OCI-LY3 (cell line): ENCODE measurements at regions not wholly inside any gene's neighbourhood (a gene's known extent, or its start where the extent isn't known, plus 50 kb on each side); places are given as distances from the start of the nearest gene placed in this dataset.

Experiments
- H2AFZ ChIP-seq: fragments of 200-600, 300-600 bp; shearing (Covaris generic); 2 replicates; pipeline ENCODE4 v1.6.0; 2014; ENCODE audit warnings: antibody characterized with exemption, low read depth, low read length
- H3K27ac ChIP-seq: fragments of 200-600, 300-600 bp; sonication (generic); 2 replicates; pipeline ENCODE4 v1.5.1; 2014; ENCODE audit warnings: mild to moderate bottlenecking, low read length, moderate library complexity, mixed read lengths
- H3K27me3 ChIP-seq: fragments of 200-600, 300-600 bp; sonication (generic); 2 replicates; pipeline ENCODE4 v1.6.1; 2014; ENCODE audit warnings: low read depth, low read length, mixed read lengths
- H3K36me3 ChIP-seq: fragments of 200-600, 300-600 bp; sonication (generic); replicated peaks from 2 replicates; pipeline ENCODE3; 2014; ENCODE audit warnings: low read depth, low read length, mixed read lengths
- H3K4me1 ChIP-seq: fragments of 300-600, 200-600 bp; sonication (generic); 2 replicates; pipeline ENCODE4 v1.6.1; 2014; ENCODE audit warnings: low read length, mixed read lengths
- H3K4me2 ChIP-seq: fragments of 200-600, 300-600 bp; sonication (generic); 2 replicates; pipeline ENCODE4 v1.6.1; 2014; ENCODE audit warnings: low read length, mixed read lengths
- H3K4me3 ChIP-seq: fragments of 300-600, 200-600 bp; sonication (generic); 2 replicates; pipeline ENCODE4 v1.5.1; 2014; ENCODE audit warnings: antibody characterized with exemption, mild to moderate bottlenecking, low read length, moderate library complexity
- H3K79me2 ChIP-seq: fragments of 300-600, 200-600 bp; shearing (Covaris generic); 2 replicates; pipeline ENCODE4 v1.6.1; 2014; ENCODE audit warnings: mild to moderate bottlenecking, low read length, mixed read lengths
- H3K9ac ChIP-seq: fragments of 300-600, 200-600 bp; shearing (Covaris generic); 2 replicates; pipeline ENCODE4 v1.6.0; 2014; ENCODE audit warnings: mild to moderate bottlenecking, low read length, moderate library complexity
- H3K9me3 ChIP-seq: fragments of 200-600, 300-600 bp; shearing (Covaris generic); 2 replicates; pipeline ENCODE4 v1.6.1; 2014; ENCODE audit warnings: low read length, mixed read lengths; ENCODE audit not compliant: insufficient read depth
- H4K20me1 ChIP-seq: fragments of 200-600, 300-600 bp; sonication (generic); 2 replicates; pipeline ENCODE4 v1.6.1; 2016; ENCODE audit warnings: low read length, mixed read lengths; ENCODE audit not compliant: insufficient read depth
- EZH2phosphoT487 ChIP-seq: fragments of 200-600 bp; shearing (Covaris generic); IDR thresholded peaks from 2 replicates; pipeline ENCODE4 v1.6.1; 2018; ENCODE audit warnings: antibody characterized with exemption, mixed run types, low read depth
- TF ChIP-seq, protein P1 (sequence below): fragments of 200-600, 300-600 bp; sonication (generic); IDR thresholded peaks from 2 replicates; pipeline ENCODE4 v1.5.1; 2014; ENCODE audit warnings: antibody characterized with exemption, low read length, low read depth

GRCh38 chr2:217075268-217076057 lies 215.6 kb upstream of the TNP1 start:
- Histone ChIP-seq H2AFZ (no peak overlapping the region), H3K4me2 (no peak overlapping the region), H3K79me2 (no peaks in the 10 kb centered on the region), H3K27me3 (no peaks in the 10 kb centered on the region), H3K9ac (no peak overlapping the region), H3K9me3 (no peaks in the 10 kb centered on the region), H4K20me1 (no peaks in the 10 kb centered on the region), H3K36me3 (no peaks in the 10 kb centered on the region), H3K27ac (no peak overlapping the region), H3K4me3 (no peak overlapping the region), H3K4me1 (no peaks in the 10 kb centered on the region)
- TF ChIP-seq, protein P1, sequence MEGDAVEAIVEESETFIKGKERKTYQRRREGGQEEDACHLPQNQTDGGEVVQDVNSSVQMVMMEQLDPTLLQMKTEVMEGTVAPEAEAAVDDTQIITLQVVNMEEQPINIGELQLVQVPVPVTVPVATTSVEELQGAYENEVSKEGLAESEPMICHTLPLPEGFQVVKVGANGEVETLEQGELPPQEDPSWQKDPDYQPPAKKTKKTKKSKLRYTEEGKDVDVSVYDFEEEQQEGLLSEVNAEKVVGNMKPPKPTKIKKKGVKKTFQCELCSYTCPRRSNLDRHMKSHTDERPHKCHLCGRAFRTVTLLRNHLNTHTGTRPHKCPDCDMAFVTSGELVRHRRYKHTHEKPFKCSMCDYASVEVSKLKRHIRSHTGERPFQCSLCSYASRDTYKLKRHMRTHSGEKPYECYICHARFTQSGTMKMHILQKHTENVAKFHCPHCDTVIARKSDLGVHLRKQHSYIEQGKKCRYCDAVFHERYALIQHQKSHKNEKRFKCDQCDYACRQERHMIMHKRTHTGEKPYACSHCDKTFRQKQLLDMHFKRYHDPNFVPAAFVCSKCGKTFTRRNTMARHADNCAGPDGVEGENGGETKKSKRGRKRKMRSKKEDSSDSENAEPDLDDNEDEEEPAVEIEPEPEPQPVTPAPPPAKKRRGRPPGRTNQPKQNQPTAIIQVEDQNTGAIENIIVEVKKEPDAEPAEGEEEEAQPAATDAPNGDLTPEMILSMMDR, result no peak
- TF ChIP-seq EZH2phosphoT487, result no peak

DNA sequence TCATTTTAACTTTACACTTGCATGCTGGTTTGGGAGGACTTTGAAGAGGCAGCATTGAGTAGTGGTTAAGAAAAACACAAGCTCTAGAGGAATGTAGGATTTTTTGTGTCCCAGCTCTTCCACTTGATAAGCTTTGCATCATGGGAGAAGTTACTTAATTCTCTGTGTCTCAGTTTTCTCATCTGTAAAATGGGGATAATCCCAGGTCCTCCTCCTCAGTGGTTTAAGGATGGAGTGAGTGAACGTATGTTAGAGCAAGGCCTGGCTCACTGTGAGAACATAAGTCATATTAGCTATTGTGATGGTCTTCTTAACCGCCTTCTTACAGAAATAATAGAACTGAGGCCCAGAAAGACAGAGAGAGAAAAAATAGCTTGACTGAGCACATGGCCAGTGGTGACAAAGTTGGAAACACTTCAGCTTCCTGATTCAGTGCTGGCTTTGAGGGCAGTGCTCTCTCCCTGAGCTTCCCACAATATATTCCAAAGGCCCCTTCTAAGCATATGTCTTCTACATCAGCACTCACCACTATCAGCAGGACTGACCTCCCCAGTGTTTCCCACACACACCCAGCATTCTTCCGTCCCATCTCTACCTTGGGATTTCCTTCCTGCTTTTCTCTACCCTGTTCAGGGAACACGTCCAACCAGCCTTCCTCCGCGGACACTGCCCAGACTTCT lies 214.9 kb upstream of the TNP1 start:
- Histone ChIP-seq H3K9me3 (no peaks in the 10 kb centered on the region), H3K4me2 (no peak overlapping the region), H3K36me3 (no peaks in the 10 kb centered on the region), H3K4me3 (no peak overlapping the region), H3K4me1 (no peaks in the 10 kb centered on the region), H2AFZ (no peak overlapping the region), H3K9ac (no peak overlapping the region), H4K20me1 (no peaks in the 10 kb centered on the region), H3K27ac (no peak overlapping the region), H3K79me2 (no peaks in the 10 kb centered on the region), H3K27me3 (no peaks in the 10 kb centered on the region)
- TF ChIP-seq EZH2phosphoT487, result no peak
- TF ChIP-seq, protein P1, result no peak

DNA sequence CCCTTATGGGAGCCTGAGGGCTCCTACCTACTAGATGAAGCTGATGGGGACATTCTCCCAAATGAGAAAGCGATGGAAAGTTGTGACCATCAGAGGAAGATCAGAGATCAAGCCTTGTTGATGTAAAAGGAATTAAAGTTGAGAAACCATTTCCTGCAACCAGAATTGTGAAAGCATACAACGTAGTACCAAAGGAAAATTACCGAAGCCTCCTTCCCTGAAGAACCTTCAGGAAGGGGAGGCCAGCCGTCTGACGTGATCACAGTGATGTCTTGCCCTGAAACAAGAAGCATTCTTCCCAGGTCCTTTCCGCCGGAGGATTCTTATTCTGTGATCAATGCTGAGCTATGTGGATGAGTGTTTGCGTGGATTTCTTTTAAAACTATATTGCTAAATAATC lies 211.6 kb upstream of the TNP1 start:
- Histone ChIP-seq H3K27ac (no peak overlapping the region), H3K79me2 (no peaks in the 10 kb centered on the region), H3K4me2 (no peak overlapping the region), H3K4me3 (no peak overlapping the region), H3K9ac (no peak overlapping the region), H3K4me1 (no peaks in the 10 kb centered on the region), H2AFZ (no peak overlapping the region), H3K9me3 (no peaks in the 10 kb centered on the region), H3K36me3 (no peaks in the 10 kb centered on the region), H3K27me3 (no peaks in the 10 kb centered on the region), H4K20me1 (no peaks in the 10 kb centered on the region)
- TF ChIP-seq EZH2phosphoT487, result no peak
- TF ChIP-seq, protein P1, result no peak

- H3K27me3 ChIP-seq, result no peaks in the 10 kb centered on the region
- no peaks in the 10 kb centered on the region for H3K9me3 ChIP-seq
- no peak overlapping the region for H3K27ac ChIP-seq
- TF ChIP-seq, protein P1, result no peak
- no peak for TF ChIP-seq EZH2phosphoT487
- no peaks in the 10 kb centered on the region for H3K36me3 ChIP-seq
- no peak overlapping the region for H3K4me2 ChIP-seq
- no peak overlapping the region for H2AFZ ChIP-seq
- H3K9ac ChIP-seq, result no peak overlapping the region
- H3K79me2 ChIP-seq, result no peaks in the 10 kb centered on the region
- no peaks in the 10 kb centered on the region for H4K20me1 ChIP-seq
- no peaks in the 10 kb centered on the region for H3K4me1 ChIP-seq
- no peak overlapping the region for H3K4me3 ChIP-seq
These were observed 210.7 kb upstream of the TNP1 start for GRCh38 chr2:217070611-217071010.
